ENCODE measurements at regions not wholly inside any gene's neighbourhood (a gene's known extent, or its start where the extent isn't known, plus 50 kb on each side); places are given as distances from the start of the nearest gene placed in this dataset.
A peak's percentile ranks its signal among the peaks of the same experiment; 100 is the strongest.

DNA sequence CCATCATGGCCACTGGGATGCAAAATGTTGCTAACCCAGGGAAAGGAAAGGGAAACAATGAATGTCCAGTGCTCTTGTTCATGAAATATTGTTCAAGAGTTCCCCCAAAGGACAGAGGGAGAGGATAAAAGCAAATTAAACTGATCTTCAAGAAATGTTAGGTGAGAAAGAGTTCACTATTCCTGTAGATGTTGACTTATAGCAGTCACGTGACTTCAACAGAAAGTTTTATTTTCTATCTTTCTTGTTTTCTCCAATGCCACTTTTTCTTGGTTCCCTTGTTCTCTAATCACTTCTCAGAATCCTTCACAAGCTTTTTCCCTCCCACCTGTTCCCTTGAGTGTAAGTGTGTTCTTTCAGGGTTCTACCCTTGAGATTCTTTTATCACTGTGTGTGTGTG lies 245.3 kb downstream of the C12orf42 start:
- FAIRE-seq = no peak
- no TSS peak for BruUV-seq (replicated peaks)
- H3K9ac ChIP-seq (ENCODE audit: insufficient read depth in 1 of 2, low read depth in 2 of 2, low read length in 2 of 2) = no peak overlapping the region
- 0% methylated on average over 1 of the region's 1 CpG for WGBS (ENCODE audit: insufficient coverage, low coverage, missing lambda C conversion rate)
- H3K9me3 ChIP-seq (replicated peaks; ENCODE audit: control insufficient read depth, insufficient read depth, low read depth, low read length) = no peaks in the 10 kb centered on the region
- no peak overlapping the region for H3K4me3 ChIP-seq
- H2AFZ ChIP-seq (ENCODE audit: low read depth, low read length) = no peak overlapping the region
- H3K79me2 ChIP-seq (ENCODE audit: control insufficient read depth, insufficient read depth, low read length) = no peaks in the 10 kb centered on the region
- H3K4me2 ChIP-seq (ENCODE audit: insufficient read depth, low read length) = no peak overlapping the region
- no peaks in the 10 kb centered on the region for H4K20me1 ChIP-seq (replicated peaks; ENCODE audit: control insufficient read depth, insufficient read depth, low read length)
- intact Hi-C loops (cut with micrococcal nuclease) (no loop called here), in situ Hi-C loops (cut with MboI) (no loop called here)
- no peak for DNase-seq (ENCODE audit: extremely low read depth in 1 of 4, low spot score in 3 of 4)
- H3K27ac ChIP-seq (ENCODE audit: extremely low read depth, low read depth, low read length) = no peak overlapping the region
- H3K4me1 ChIP-seq (replicated peaks in 1 of 2; ENCODE audit: control insufficient read depth in 2 of 2, insufficient read depth in 2 of 2, low read length in 2 of 2) = no peaks in the 10 kb centered on the region
- TF ChIP-seq GTF2E2 (tag; IDR thresholded peaks at IDR 0.05) (no peak), HOXB6 (CRISPR knock-in tag; IDR thresholded peaks at IDR 0.05; ENCODE audit: borderline replicate concordance) (no peak), CBX1 (IDR thresholded peaks at IDR 0.05; ENCODE audit: low read depth) (no peak), TFE3 (CRISPR knock-in tag; IDR thresholded peaks at IDR 0.05) (peak; percentile 92), RAD51 (IDR thresholded peaks at IDR 0.05; ENCODE audit: borderline replicate concordance, low read depth) (peak; percentile 39; the same call in 1 of the 2 replicates)
- no peak for ATAC-seq
- ChIA-PET POLR2A (no interaction called here), CTCF (ENCODE audit: low intra/inter-chr PET ratio) (no interaction called here)
- H3K27me3 ChIP-seq (ENCODE audit: control insufficient read depth in 2 of 2, insufficient read depth in 2 of 2, low read length in 2 of 2) = no peaks in the 10 kb centered on the region
- no peaks in the 10 kb centered on the region for H3K9me1 ChIP-seq (ENCODE audit: control insufficient read depth, insufficient read depth, low read length)
- H3K36me3 ChIP-seq (ENCODE audit: control insufficient read depth, insufficient read depth, low read length) = no peaks in the 10 kb centered on the region
